H1 (cell line): ENCODE measurements at regions not wholly inside any gene's neighbourhood (a gene's known extent, or its start where the extent isn't known, plus 50 kb on each side); places are given as distances from the start of the nearest gene placed in this dataset.

ENCODE experiments used
- BACH1 ChIP-seq: IDR thresholded peaks from 2 replicates; pipeline ENCODE4 v1.6.1; 2012; ENCODE audit warnings: low read length, improper control_type of control experiment
- CBX8 ChIP-seq: fragments of 300-800, 300-1000 bp; sonication (generic); IDR thresholded peaks from 2 replicates; pipeline ENCODE4 v1.7.1; 2016; ENCODE audit warnings: low read depth, low read length, borderline replicate concordance
- CHD1 ChIP-seq: IDR thresholded peaks from 2 replicates; pipeline ENCODE4 v1.6.1; 2012; ENCODE audit warnings: low read depth, low read length, improper control_type of control experiment
- CREB1 ChIP-seq: IDR thresholded peaks from 2 replicates; pipeline ENCODE4 v1.6.1; 2012; ENCODE audit warnings: inconsistent platforms
- CTBP2 ChIP-seq: IDR thresholded peaks from 2 replicates; pipeline ENCODE4 v1.7.0; 2011; ENCODE audit warnings: borderline replicate concordance, mild to moderate bottlenecking, moderate library complexity, mixed read lengths, low read length; ENCODE audit not compliant: insufficient read depth, insufficient read length
- CTCF ChIP-seq, 3 experiments: IDR thresholded peaks; 1 replicate in 2 of 3; 2 replicates in 1 of 3; pipeline versions ENCODE4 v1.5.1 to v1.6.1; 2011; ENCODE audit warnings: low read length in 3 of 3, mild to moderate bottlenecking in 3 of 3, inconsistent platforms in 2 of 3, low read depth in 1 of 3, moderate library complexity in 1 of 3; ENCODE audit not compliant: insufficient read depth in 1 of 3; ENCODE audit errors: control extremely low read depth in 1 of 3
- EGR1 ChIP-seq: IDR thresholded peaks from 2 replicates; pipeline ENCODE4 v1.6.1; 2011; ENCODE audit warnings: low read depth, low read length, borderline replicate concordance
- EP300 ChIP-seq, 2 experiments: IDR thresholded peaks; 1 replicate in 1 of 2; 2 replicates in 1 of 2; pipeline ENCODE4 v1.6.1; 2011 to 2012; ENCODE audit warnings: low read depth in 2 of 2, low read length in 2 of 2, mild to moderate bottlenecking in 2 of 2, borderline replicate concordance in 1 of 2, inconsistent platforms in 1 of 2, moderate library complexity in 1 of 2
- EZH2 ChIP-seq: fragments of 200-600 bp; sonication (generic); IDR thresholded peaks from 2 replicates; pipeline ENCODE4 v1.7.1; 2012; ENCODE audit warnings: low read depth, mild to moderate bottlenecking, moderate library complexity, low read length, inconsistent platforms; ENCODE audit not compliant: severe bottlenecking
- FOSL1 ChIP-seq: IDR thresholded peaks from 2 replicates; pipeline ENCODE4 v1.6.1; 2011; ENCODE audit warnings: mild to moderate bottlenecking, low read depth, low read length, moderate library complexity; ENCODE audit not compliant: insufficient read depth
- GTF2F1 ChIP-seq: IDR thresholded peaks from 2 replicates; pipeline ENCODE4 v1.6.1; 2012; ENCODE audit warnings: low read depth, low read length, improper control_type of control experiment, borderline replicate concordance
- JUN ChIP-seq: IDR thresholded peaks from 2 replicates; pipeline ENCODE4 v1.6.1; 2011; ENCODE audit warnings: low read depth, mild to moderate bottlenecking, improper control_type of control experiment, low read length
- MAX ChIP-seq: IDR thresholded peaks from 2 replicates; pipeline ENCODE4 v1.6.1; 2012; ENCODE audit warnings: inconsistent platforms
- POLR2A ChIP-seq, 2 experiments: IDR thresholded peaks; 1 replicate in 1 of 2; 2 replicates in 1 of 2; pipeline ENCODE4 v1.6.1; 2011; ENCODE audit warnings: low read depth in 2 of 2, low read length in 2 of 2, mild to moderate bottlenecking in 2 of 2; ENCODE audit errors: control extremely low read depth in 1 of 2
- POU5F1 ChIP-seq: IDR thresholded peaks from 2 replicates; pipeline ENCODE4 v1.6.1; 2011; ENCODE audit warnings: low read depth, mild to moderate bottlenecking, low read length, moderate library complexity
- RFX5 ChIP-seq: IDR thresholded peaks from 2 replicates; pipeline ENCODE4 v1.6.1; 2011; ENCODE audit warnings: low read depth, low read length, improper control_type of control experiment, borderline replicate concordance
- RNF2 ChIP-seq: fragments of 200-900, 300-1000 bp; sonication (generic); IDR thresholded peaks from 2 replicates; pipeline ENCODE4 v1.7.1; 2016; ENCODE audit warnings: borderline replicate concordance, low read depth, mild to moderate bottlenecking, antibody characterized with exemption, low read length; ENCODE audit not compliant: poor library complexity, severe bottlenecking; ENCODE audit errors: missing control alignments
- RXRA ChIP-seq: IDR thresholded peaks from 2 replicates; pipeline ENCODE4 v1.6.1; 2011; ENCODE audit warnings: low read depth, mild to moderate bottlenecking, low read length, moderate library complexity; ENCODE audit not compliant: insufficient read depth
- SP1 ChIP-seq: IDR thresholded peaks from 2 replicates; pipeline ENCODE4 v1.6.1; 2011; ENCODE audit warnings: low read depth, low read length
- SP2 ChIP-seq: IDR thresholded peaks from 2 replicates; pipeline ENCODE4 v1.6.1; 2012; ENCODE audit warnings: mild to moderate bottlenecking, low read length, inconsistent platforms
- TAF1 ChIP-seq: IDR thresholded peaks from 2 replicates; pipeline ENCODE4 v1.6.1; 2011; ENCODE audit warnings: mild to moderate bottlenecking, low read depth, low read length
- TBP ChIP-seq: IDR thresholded peaks from 2 replicates; pipeline ENCODE4 v1.6.1; 2011; ENCODE audit warnings: low read depth, low read length, improper control_type of control experiment
- TCF12 ChIP-seq: IDR thresholded peaks from 2 replicates; pipeline ENCODE4 v1.6.1; 2011; ENCODE audit warnings: low read depth, mild to moderate bottlenecking, low read length
- ZNF274 ChIP-seq: IDR thresholded peaks from 2 replicates; pipeline ENCODE4 v1.7.0; 2012; ENCODE audit warnings: low read length, borderline replicate concordance; ENCODE audit errors: extremely low read depth

- no peak for TF ChIP-seq CHD1
- TF ChIP-seq RXRA: no peak
- TF ChIP-seq CREB1: no peak
- no peak for TF ChIP-seq EZH2
- TF ChIP-seq MAX: peak; percentile 57; the same call in 1 of the 2 replicates
- no peak for TF ChIP-seq RNF2
- TF ChIP-seq TBP: no peak
- no peak for TF ChIP-seq SP2
- no peak for TF ChIP-seq RFX5
- TF ChIP-seq EP300 (IDR thresholded peaks at IDR 0.05; ENCODE audit: borderline replicate concordance in 1 of 2, low read depth in 2 of 2, low read length in 2 of 2): 0 out of 3 replicates have a peak, but pooled peaks of 1 of the 2 experiments have one; percentile 4
- TF ChIP-seq CBX8: no peak
- no peak for TF ChIP-seq POU5F1
- TF ChIP-seq EGR1: no peak
- TF ChIP-seq CTBP2: no peak
- no peak for TF ChIP-seq GTF2F1
- no peak for TF ChIP-seq POLR2A (IDR thresholded peaks at IDR 0.05; ENCODE audit: control extremely low read depth in 1 of 2, low read depth in 2 of 2, low read length in 2 of 2)
- 0 out of 2 replicates have a peak, but pooled peaks have one; percentile 6 for TF ChIP-seq SP1
- TF ChIP-seq FOSL1: no peak
- no peak for TF ChIP-seq ZNF274
- no peak for TF ChIP-seq TCF12
- TF ChIP-seq TAF1: no peak
- TF ChIP-seq CTCF (IDR thresholded peaks at IDR 0.05; ENCODE audit: control extremely low read depth in 1 of 3, insufficient read depth in 1 of 3, low read depth in 1 of 3, low read length in 3 of 3): no peak
- TF ChIP-seq JUN: 0 out of 2 replicates have a peak, but pooled peaks have one; percentile 52
- TF ChIP-seq BACH1: no peak; the same call in 1 of the 2 replicates
These were observed 111.7 kb upstream of the PLXNA4 start (continued) for GRCh38 chr7:132687981-132688383.
